NCI-H226 (cell line): ENCODE measurements at regions not wholly inside any gene's neighbourhood (a gene's known extent, or its start where the extent isn't known, plus 50 kb on each side); places are given as distances from the start of the nearest gene placed in this dataset.

ENCODE experiments used
- DNase-seq: peaks from one replicate; pipeline ENCODE4 v3.0.0-alpha.2; 2015

GRCh38 chr10:59098387-59098786 lies 78.1 kb upstream of the PHYHIPL start:
- no peak for DNase-seq

GRCh38 chr10:59098831-59099452 lies 77.5 kb upstream of the PHYHIPL start:
- no peak for DNase-seq

GRCh38 chr10:59099481-59099880 lies 77.0 kb upstream of the PHYHIPL start:
- no peak for DNase-seq

- DNase-seq, result no peak
Measured at GRCh38 chr10:59102394-59102793, 74.0 kb upstream of the PHYHIPL start.

- DNase-seq, result no peak
Measured at GRCh38 chr10:59104186-59104585, 72.3 kb upstream of the PHYHIPL start.

- DNase-seq, result no peak
Measured at GRCh38 chr10:59106441-59106840, 70.0 kb upstream of the PHYHIPL start.

- DNase-seq, result no peak
Measured at GRCh38 chr10:59107147-59107546, 69.3 kb upstream of the PHYHIPL start.

- no peak for DNase-seq
Measured at GRCh38 chr10:59108296-59108870, 68.1 kb upstream of the PHYHIPL start.

- no peak for DNase-seq
Measured at GRCh38 chr10:59108886-59109288, 67.6 kb upstream of the PHYHIPL start.

- no peak for DNase-seq
Measured at GRCh38 chr10:59109826-59110225, 66.6 kb upstream of the PHYHIPL start.

- no peak for DNase-seq
Measured at GRCh38 chr10:59124187-59124586, 52.3 kb upstream of the PHYHIPL start.

- no peak for DNase-seq
Measured at GRCh38 chr10:59125666-59126065, 50.8 kb upstream of the PHYHIPL start.

GRCh38 chr10:59126261-59126660 lies 50.2 kb upstream of the PHYHIPL start:
- no peak for DNase-seq
